Neural cell (in vitro differentiated cells): ENCODE measurements at regions not wholly inside any gene's neighbourhood (a gene's known extent, or its start where the extent isn't known, plus 50 kb on each side); places are given as distances from the start of the nearest gene placed in this dataset.

Experiments
- H2AFZ ChIP-seq: fragments of 200-600, 300-800 bp; sonication (generic), shearing (Covaris generic); 2 replicates; pipeline ENCODE4 v1.6.0; 2014; ENCODE audit warnings: low read depth, mild to moderate bottlenecking, antibody characterized with exemption, low read length, moderate library complexity
- H3F3A ChIP-seq: fragments of 200-600 bp; shearing (Covaris generic); 2 replicates; pipeline ENCODE4 v1.6.1; 2016; ENCODE audit warnings: mild to moderate bottlenecking, moderate library complexity, mixed read lengths, antibody characterized with exemption, low read length; ENCODE audit not compliant: insufficient read depth, poor library complexity, severe bottlenecking
- H3K27ac ChIP-seq: fragments of 200-600, 300-800 bp; sonication (generic), shearing (Covaris generic); 2 replicates; pipeline ENCODE4 v1.5.1; 2014; ENCODE audit warnings: mild to moderate bottlenecking, low read length, moderate library complexity
- H3K27me3 ChIP-seq: fragments of 300-800, 200-600 bp; sonication (generic), shearing (Covaris generic); 2 replicates; pipeline ENCODE4 v1.6.0; 2014; ENCODE audit warnings: mild to moderate bottlenecking, low read depth, low read length, moderate library complexity; ENCODE audit not compliant: insufficient read depth
- H3K36me3 ChIP-seq: fragments of 300-800, 200-600 bp; sonication (generic), shearing (Covaris generic); 2 replicates; pipeline ENCODE4 v1.5.1; 2014; ENCODE audit warnings: mild to moderate bottlenecking, antibody characterized with exemption, low read length, moderate library complexity; ENCODE audit not compliant: insufficient read depth
- H3K4me2 ChIP-seq: fragments of 300-800, 200-600 bp; sonication (generic), shearing (Covaris generic); 2 replicates; pipeline ENCODE4 v1.6.0; 2014; ENCODE audit warnings: mild to moderate bottlenecking, low read length
- H3K4me3 ChIP-seq: fragments of 300-800, 200-600 bp; sonication (generic), shearing (Covaris generic); 2 replicates; pipeline ENCODE4 v1.5.1; 2014; ENCODE audit warnings: mild to moderate bottlenecking, low read length, moderate library complexity
- H3K79me2 ChIP-seq: fragments of 200-600 bp; shearing (Covaris generic); replicated peaks from 2 replicates; pipeline ENCODE4 v1.6.0; 2014; ENCODE audit warnings: mild to moderate bottlenecking, low read length, moderate library complexity; ENCODE audit not compliant: insufficient read depth
- H3K9ac ChIP-seq: fragments of 300-800, 200-600 bp; sonication (generic), shearing (Covaris generic); 2 replicates; pipeline ENCODE4 v1.6.1; 2016; ENCODE audit warnings: mild to moderate bottlenecking, low read length, mixed read lengths
- H3K9me2 ChIP-seq: fragments of 200-600 bp; shearing (Covaris generic); 2 replicates; pipeline ENCODE4 v1.6.1; 2016; ENCODE audit warnings: mild to moderate bottlenecking, low read length, mixed read lengths; ENCODE audit not compliant: insufficient read depth
- H3K9me3 ChIP-seq: fragments of 200-600, 300-800 bp; sonication (generic), shearing (Covaris generic); 2 replicates; pipeline ENCODE4 v1.6.1; 2016; ENCODE audit warnings: mild to moderate bottlenecking, mixed run types, low read length, moderate library complexity, mixed read lengths
- H4K20me1 ChIP-seq: fragments of 200-600 bp; shearing (Covaris generic); 2 replicates; pipeline ENCODE4 v1.6.1; 2016; ENCODE audit warnings: mild to moderate bottlenecking, mixed run types; ENCODE audit not compliant: insufficient read depth
- CTCF ChIP-seq: fragments of 450-650 bp; IDR thresholded peaks from 2 replicates; pipeline ENCODE4 v1.5.1; 2014; ENCODE audit warnings: antibody characterized with exemption, mild to moderate bottlenecking, moderate library complexity; ENCODE audit not compliant: poor library complexity, severe bottlenecking
- EP300 ChIP-seq: fragments of 450-650 bp; conservative IDR thresholded peaks from 2 replicates; pipeline ENCODE4 v1.6.1; 2014; ENCODE audit warnings: antibody characterized with exemption, mild to moderate bottlenecking, moderate library complexity; ENCODE audit not compliant: poor library complexity, severe bottlenecking
- EZH2 ChIP-seq: fragments of 200-600, 300-800 bp; shearing (Covaris generic), sonication (generic); IDR thresholded peaks from 2 replicates; pipeline ENCODE4 v1.6.1; 2014; ENCODE audit warnings: antibody characterized with exemption, low read length, borderline replicate concordance, mild to moderate bottlenecking; ENCODE audit not compliant: insufficient read depth, poor library complexity, severe bottlenecking
- MXI1 ChIP-seq: fragments of 450-650 bp; conservative IDR thresholded peaks from 2 replicates; pipeline ENCODE4 v1.6.1; 2014; ENCODE audit warnings: antibody characterized with exemption, mild to moderate bottlenecking; ENCODE audit not compliant: poor library complexity, severe bottlenecking
- POLR2AphosphoS5 ChIP-seq: IDR thresholded peaks from 2 replicates; pipeline ENCODE4 v1.6.1; 2012
- RAD21 ChIP-seq: fragments of 450-650 bp; conservative IDR thresholded peaks from 2 replicates; pipeline ENCODE4 v1.6.1; 2014; ENCODE audit warnings: antibody characterized with exemption, mild to moderate bottlenecking, moderate library complexity
- REST ChIP-seq: IDR thresholded peaks from 2 replicates; pipeline ENCODE4 v1.6.1; 2012; ENCODE audit warnings: borderline replicate concordance
- SMC3 ChIP-seq: fragments of 450-650 bp; conservative IDR thresholded peaks from 2 replicates; pipeline ENCODE4 v1.6.1; 2014; ENCODE audit warnings: antibody characterized with exemption, mild to moderate bottlenecking, moderate library complexity; ENCODE audit not compliant: poor library complexity
- TAF1 ChIP-seq: IDR thresholded peaks from 2 replicates; pipeline ENCODE4 v1.6.1; 2012; ENCODE audit warnings: low read depth

GRCh38 chr6:37106051-37106363, 63.9 kb upstream of the PIM1 start:
- H4K20me1 ChIP-seq: no peaks in the 10 kb centered on the region
- no peak overlapping the region for H3K27ac ChIP-seq
- no peak overlapping the region for H3K9ac ChIP-seq
- no peaks in the 10 kb centered on the region for H3K27me3 ChIP-seq
- H3K79me2 ChIP-seq: no peaks in the 10 kb centered on the region
- H3K4me2 ChIP-seq: no peak overlapping the region
- no peaks in the 10 kb centered on the region for H3K36me3 ChIP-seq
- TF ChIP-seq EZH2 (no peak), SMC3 (no peak), CTCF (no peak), RAD21 (no peak), POLR2AphosphoS5 (no peak), MXI1 (no peak), EP300 (no peak), REST (no peak), TAF1 (no peak)
- H3K9me2 ChIP-seq: no peaks in the 10 kb centered on the region
- H3K9me3 ChIP-seq: no peaks in the 10 kb centered on the region
- H3F3A ChIP-seq: no peaks in the 10 kb centered on the region
- no peak overlapping the region for H2AFZ ChIP-seq
- H3K4me3 ChIP-seq: no peak overlapping the region

GRCh38 chr6:37106554-37106953, 63.4 kb upstream of the PIM1 start:
- H3F3A ChIP-seq: no peaks in the 10 kb centered on the region
- H3K4me3 ChIP-seq: no peak overlapping the region
- no peaks in the 10 kb centered on the region for H4K20me1 ChIP-seq
- no peak overlapping the region for H3K9ac ChIP-seq
- no peaks in the 10 kb centered on the region for H3K79me2 ChIP-seq
- H3K9me2 ChIP-seq: no peaks in the 10 kb centered on the region
- no peak overlapping the region for H3K27ac ChIP-seq
- no peak overlapping the region for H2AFZ ChIP-seq
- H3K4me2 ChIP-seq: no peak overlapping the region
- no peaks in the 10 kb centered on the region for H3K27me3 ChIP-seq
- TF ChIP-seq POLR2AphosphoS5: no peak
- no peak for TF ChIP-seq TAF1
- TF ChIP-seq MXI1: no peak
- TF ChIP-seq EZH2: no peak
- no peak for TF ChIP-seq EP300
- no peak for TF ChIP-seq CTCF
- TF ChIP-seq RAD21: no peak
- TF ChIP-seq REST: no peak
- TF ChIP-seq SMC3: no peak
- no peaks in the 10 kb centered on the region for H3K36me3 ChIP-seq
- no peaks in the 10 kb centered on the region for H3K9me3 ChIP-seq
